GM23248 (cell line): ENCODE measurements at regions not wholly inside any gene's neighbourhood (a gene's known extent, or its start where the extent isn't known, plus 50 kb on each side); places are given as distances from the start of the nearest gene placed in this dataset.

Experiments used
- DNase-seq: peaks from one replicate; pipeline ENCODE4 v3.0.0-alpha.2; 2015
- H2AFZ ChIP-seq: fragments of 200-600 bp; sonication (generic); 2 replicates; pipeline ENCODE4 v1.6.1; 2016; ENCODE audit warnings: antibody characterized with exemption
- H3F3A ChIP-seq: fragments of 200-600 bp; sonication (generic); 2 replicates; pipeline ENCODE4 v1.6.1; 2016; ENCODE audit warnings: mild to moderate bottlenecking, antibody characterized with exemption, mixed run types; ENCODE audit not compliant: insufficient read depth
- H3K27ac ChIP-seq: fragments of 200-600 bp; sonication (generic); 2 replicates; pipeline ENCODE4 v1.5.1; 2016; ENCODE audit warnings: mild to moderate bottlenecking
- H3K27me3 ChIP-seq: fragments of 200-600 bp; sonication (generic); replicated peaks from 2 replicates; pipeline ENCODE4 v1.6.1; 2016; ENCODE audit warnings: mild to moderate bottlenecking; ENCODE audit not compliant: insufficient read depth
- H3K36me3 ChIP-seq: fragments of 200-600 bp; sonication (generic); 2 replicates; pipeline ENCODE4 v1.6.1; 2016; ENCODE audit warnings: low read depth, mild to moderate bottlenecking
- H3K4me1 ChIP-seq: fragments of 200-600 bp; sonication (generic); 2 replicates; pipeline ENCODE4 v1.6.1; 2016; ENCODE audit warnings: mild to moderate bottlenecking; ENCODE audit not compliant: insufficient read depth
- H3K4me2 ChIP-seq: fragments of 200-600 bp; sonication (generic); one replicate; pipeline ENCODE4 v1.6.1; 2016; ENCODE audit warnings: mild to moderate bottlenecking; ENCODE audit not compliant: unreplicated experiment
- H3K4me3 ChIP-seq: fragments of 200-600 bp; sonication (generic); 2 replicates; pipeline ENCODE4 v1.5.1; 2016; ENCODE audit warnings: mild to moderate bottlenecking
- H3K79me2 ChIP-seq: fragments of 200-600 bp; sonication (generic); 2 replicates; pipeline ENCODE4 v1.6.1; 2016; ENCODE audit warnings: mild to moderate bottlenecking; ENCODE audit not compliant: insufficient read depth
- H3K9ac ChIP-seq: fragments of 200-600 bp; sonication (generic); 2 replicates; pipeline ENCODE4 v1.6.1; 2016; ENCODE audit warnings: mild to moderate bottlenecking
- H3K9me2 ChIP-seq: fragments of 200-600 bp; sonication (generic); 2 replicates; pipeline ENCODE4 v1.6.1; 2016; ENCODE audit warnings: mixed run types, mild to moderate bottlenecking, moderate library complexity; ENCODE audit not compliant: insufficient read depth
- H3K9me3 ChIP-seq: fragments of 200-600 bp; sonication (generic); one replicate; pipeline ENCODE4 v1.6.1; 2017; ENCODE audit warnings: low read depth
- H4K20me1 ChIP-seq: fragments of 200-600 bp; sonication (generic); 2 replicates; pipeline ENCODE4 v1.6.0; 2016; ENCODE audit not compliant: insufficient read depth
- EZH2 ChIP-seq: fragments of 200-600 bp; sonication (generic); IDR thresholded peaks from 2 replicates; pipeline ENCODE4 v1.6.1; 2018; ENCODE audit warnings: antibody characterized with exemption, mild to moderate bottlenecking; ENCODE audit not compliant: insufficient read depth, poor library complexity, severe bottlenecking
- EZH2phosphoT487 ChIP-seq: fragments of 200-600 bp; sonication (generic); IDR thresholded peaks from 2 replicates; pipeline ENCODE4 v1.6.1; 2018; ENCODE audit warnings: antibody characterized with exemption, moderate library complexity, mild to moderate bottlenecking, low read depth; ENCODE audit not compliant: insufficient read depth
- WGBS, 2 experiments: methylation state at CpG; one replicate each; pipeline ENCODE4 v1.1.6; 2015 to 2017; ENCODE audit warnings: low lambda C conversion rate in 2 of 2, low coverage in 1 of 2; ENCODE audit errors: missing lambda C conversion rate in 2 of 2; 5-methylcytosine and 5-hydroxymethylcytosine counted together
- in situ Hi-C: fragments of 300-500 bp; cut with MboI; formaldehyde crosslinking; loops from 2 replicates; pipeline ENCODE4 v1.15.0; 2020

GRCh38 chr6:66948106-66948505 is 1241.1 kb upstream of the EYS start:
- Histone ChIP-seq H3K4me3 (no peak overlapping the region), H3K36me3 (no peaks in the 10 kb centered on the region), H3K79me2 (no peaks in the 10 kb centered on the region), H3K9ac (no peak overlapping the region), H3K9me3 (peaks cover 3% of the 10 kb centered on the region), H3K4me2 (no peak overlapping the region), H3F3A (no peaks in the 10 kb centered on the region), H3K9me2 (no peaks in the 10 kb centered on the region), H4K20me1 (no peaks in the 10 kb centered on the region), H3K4me1 (no peaks in the 10 kb centered on the region), H2AFZ (no peak overlapping the region), H3K27me3 (no peaks in the 10 kb centered on the region), H3K27ac (no peak overlapping the region)
- WGBS, 2 experiments: 25 to 29% methylated on average over 2 of the region's 2 CpGs
- no peak for TF ChIP-seq EZH2phosphoT487
- no peak for TF ChIP-seq EZH2
- DNase-seq: no peak
- in situ Hi-C loops: no loop called here

- DNase-seq: no peak
- no peak overlapping the region for H3K9ac ChIP-seq
- in situ Hi-C loops: no loop called here
- no peaks in the 10 kb centered on the region for H4K20me1 ChIP-seq
- H3K36me3 ChIP-seq: no peaks in the 10 kb centered on the region
- TF ChIP-seq EZH2 (no peak), EZH2phosphoT487 (no peak)
- H3K4me3 ChIP-seq: no peak overlapping the region
- no peaks in the 10 kb centered on the region for H3K79me2 ChIP-seq
- no peak overlapping the region for H2AFZ ChIP-seq
- H3K4me2 ChIP-seq: no peak overlapping the region
- WGBS, 2 experiments: 32 to 34% methylated on average over 2 of the region's 2 CpGs
- H3K9me2 ChIP-seq: no peaks in the 10 kb centered on the region
- H3F3A ChIP-seq: no peaks in the 10 kb centered on the region
- no peaks in the 10 kb centered on the region for H3K9me3 ChIP-seq
- H3K27ac ChIP-seq: no peak overlapping the region
- no peaks in the 10 kb centered on the region for H3K27me3 ChIP-seq
- H3K4me1 ChIP-seq: no peaks in the 10 kb centered on the region
Measured at GRCh38 chr6:66940003-66940402, 1233.0 kb upstream of the EYS start.

GRCh38 chr6:66937180-66937579 is 1230.2 kb upstream of the EYS start:
- no peak for DNase-seq
- Histone ChIP-seq H3K9me3 (no peaks in the 10 kb centered on the region), H3K36me3 (no peaks in the 10 kb centered on the region), H3K4me1 (no peaks in the 10 kb centered on the region), H3K4me2 (no peak overlapping the region), H4K20me1 (no peaks in the 10 kb centered on the region), H2AFZ (no peak overlapping the region), H3K9ac (no peak overlapping the region), H3K79me2 (no peaks in the 10 kb centered on the region), H3K4me3 (no peak overlapping the region), H3F3A (no peaks in the 10 kb centered on the region), H3K27me3 (no peaks in the 10 kb centered on the region), H3K27ac (no peak overlapping the region), H3K9me2 (no peaks in the 10 kb centered on the region)
- WGBS, 2 experiments: 0 to 32% methylated on average over 1 to 3 of the region's 3 CpGs
- in situ Hi-C loops: no loop called here
- no peak for TF ChIP-seq EZH2
- no peak for TF ChIP-seq EZH2phosphoT487

GRCh38 chr6:66935612-66936011 is 1228.6 kb upstream of the EYS start:
- no peak for TF ChIP-seq EZH2
- no peak for TF ChIP-seq EZH2phosphoT487
- no peaks in the 10 kb centered on the region for H3K36me3 ChIP-seq
- no peak overlapping the region for H3K27ac ChIP-seq
- no peak overlapping the region for H3K4me3 ChIP-seq
- no peaks in the 10 kb centered on the region for H3K9me2 ChIP-seq
- in situ Hi-C loops: no loop called here
- no peaks in the 10 kb centered on the region for H3F3A ChIP-seq
- no peak overlapping the region for H2AFZ ChIP-seq
- WGBS, 2 experiments: 18 to 25% methylated on average over 3 of the region's 3 CpGs
- no peaks in the 10 kb centered on the region for H4K20me1 ChIP-seq
- no peaks in the 10 kb centered on the region for H3K27me3 ChIP-seq
- no peaks in the 10 kb centered on the region for H3K79me2 ChIP-seq
- no peaks in the 10 kb centered on the region for H3K9me3 ChIP-seq
- H3K4me2 ChIP-seq: no peak overlapping the region
- no peak for DNase-seq
- H3K9ac ChIP-seq: no peak overlapping the region
- H3K4me1 ChIP-seq: no peaks in the 10 kb centered on the region

- Histone ChIP-seq H3K4me2 (no peak overlapping the region), H3K4me3 (no peak overlapping the region)
Measured at GRCh38 chr6:66931787-66932186, 1224.8 kb upstream of the EYS start.

More at GRCh38 chr6:66931787-66932186, 1224.8 kb upstream of the EYS start:
- no peak overlapping the region for H3K9ac ChIP-seq
- H3K27me3 ChIP-seq: no peaks in the 10 kb centered on the region
- H3K9me3 ChIP-seq: no peaks in the 10 kb centered on the region
- H3K27ac ChIP-seq: no peak overlapping the region
- DNase-seq: no peak
- no peaks in the 10 kb centered on the region for H3K79me2 ChIP-seq
- no peaks in the 10 kb centered on the region for H3K4me1 ChIP-seq
- no peaks in the 10 kb centered on the region for H3F3A ChIP-seq
- no peak for TF ChIP-seq EZH2phosphoT487
- TF ChIP-seq EZH2: no peak
- no peaks in the 10 kb centered on the region for H3K9me2 ChIP-seq
- H4K20me1 ChIP-seq: no peaks in the 10 kb centered on the region
- H2AFZ ChIP-seq: no peak overlapping the region
- no peaks in the 10 kb centered on the region for H3K36me3 ChIP-seq
- in situ Hi-C loops: no loop called here
- WGBS, 2 experiments: 25 to 33% methylated on average over 2 of the region's 2 CpGs
